GM19455 (cell line): ENCODE measurements at regions not wholly inside any gene's neighbourhood (a gene's known extent, or its start where the extent isn't known, plus 50 kb on each side); places are given as distances from the start of the nearest gene placed in this dataset.

Experiments
- ATAC-seq: cut with Tn5 transposase; IDR thresholded peaks from one replicate; pipeline ENCODE4 v1.9.1; 2021; ENCODE audit not compliant: unreplicated experiment

- peak; percentile 86 for ATAC-seq
Measured at GRCh38 chr11:116276051-116277044, 496.4 kb downstream of the BUD13 start.

- ATAC-seq = no peak
Measured at GRCh38 chr11:116275635-116276034, 497.2 kb downstream of the BUD13 start.

- ATAC-seq = no peak
Measured at GRCh38 chr11:116274521-116274920, 498.3 kb downstream of the BUD13 start.

DNA sequence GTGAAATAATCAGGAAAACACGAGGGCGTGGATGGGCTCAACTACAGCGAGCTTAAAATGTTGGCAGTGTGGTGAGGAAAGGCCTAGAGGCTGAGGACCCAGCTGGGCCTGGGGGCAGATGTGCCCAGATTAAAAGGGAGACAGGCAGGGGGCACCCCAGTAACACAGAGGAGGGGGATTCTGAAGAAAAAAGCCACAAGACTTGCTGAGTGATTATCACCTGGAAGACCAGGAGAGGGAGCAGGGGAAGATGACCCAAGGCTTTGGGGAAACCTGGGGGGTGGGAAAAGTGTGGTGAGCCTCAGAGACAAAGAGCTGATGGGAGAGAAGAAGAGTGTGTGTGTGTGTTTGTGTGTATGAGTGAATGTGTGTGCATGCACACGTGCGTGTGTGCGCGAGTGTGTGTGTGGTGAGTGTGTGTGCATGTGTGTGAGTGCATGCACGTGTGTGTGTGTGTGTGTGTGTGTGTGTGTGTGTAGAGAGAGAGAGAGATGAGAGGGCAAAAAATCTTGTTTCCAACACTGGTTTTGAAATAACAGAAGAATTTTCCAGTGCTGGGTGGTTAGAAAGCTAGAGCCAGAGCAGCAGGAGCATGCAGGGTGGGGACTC lies 500.5 kb downstream of the BUD13 start:
- no peak for ATAC-seq

DNA sequence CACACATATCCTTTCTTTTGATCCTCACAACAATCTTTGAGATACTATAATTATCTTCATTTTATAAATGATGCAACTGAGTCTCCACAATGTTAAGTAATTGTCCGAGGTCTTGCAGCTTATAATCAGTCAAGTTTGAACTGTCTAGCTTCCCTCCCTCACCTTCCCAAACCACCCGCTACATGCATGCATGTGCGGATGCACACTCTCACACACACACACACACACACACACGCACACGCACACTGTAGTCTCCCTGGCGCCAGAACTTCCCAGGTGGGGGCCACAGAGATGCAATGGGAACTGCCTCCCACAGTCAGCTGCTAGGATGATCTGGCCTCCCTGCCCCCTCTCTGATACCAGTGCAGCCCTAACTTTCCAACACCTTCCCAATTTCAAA lies 501.3 kb downstream of the BUD13 start:
- ATAC-seq = no peak

DNA sequence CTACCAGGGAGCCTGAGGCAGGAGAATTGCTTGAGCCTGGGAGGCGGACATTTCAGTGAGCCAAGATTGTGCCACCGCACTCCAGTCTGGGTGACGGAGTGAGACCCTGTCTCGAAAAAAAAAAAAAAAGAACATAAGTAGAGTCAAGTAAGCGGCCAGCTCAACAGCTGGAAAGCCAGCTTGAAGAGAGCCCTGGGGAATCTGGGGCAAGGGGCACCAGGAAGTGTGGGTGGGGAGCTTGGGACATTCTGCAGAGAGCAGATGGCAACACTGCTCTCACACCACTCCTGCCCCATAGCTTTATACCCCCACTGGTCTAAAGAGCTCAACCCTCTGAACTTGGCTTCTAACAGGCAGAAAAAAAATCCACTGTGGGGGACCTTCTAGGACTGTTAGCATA lies 505.6 kb downstream of the BUD13 start:
- ATAC-seq = no peak

DNA sequence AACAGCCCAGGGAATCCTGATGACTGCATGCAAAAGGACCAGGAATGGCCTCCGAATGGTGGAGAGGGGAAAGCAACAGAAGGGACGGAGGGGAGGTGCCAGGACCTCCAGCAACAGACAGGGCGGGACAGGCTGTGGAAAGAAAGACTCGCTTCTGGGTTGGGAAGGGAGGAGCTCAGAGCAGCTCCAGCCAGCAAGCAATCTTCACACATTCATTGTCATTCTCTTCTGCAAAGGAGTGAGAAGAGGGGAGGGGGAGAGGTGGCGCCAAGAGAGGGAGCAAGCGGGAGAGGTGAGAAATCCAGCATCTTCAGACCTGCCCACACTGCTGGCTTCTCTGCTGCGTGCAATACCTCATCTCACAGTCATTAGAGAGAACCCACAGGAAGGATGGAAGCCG lies 509.0 kb downstream of the BUD13 start:
- no peak for ATAC-seq

- no peak for ATAC-seq
Measured at GRCh38 chr11:116263019-116263418, 509.8 kb downstream of the BUD13 start.

DNA sequence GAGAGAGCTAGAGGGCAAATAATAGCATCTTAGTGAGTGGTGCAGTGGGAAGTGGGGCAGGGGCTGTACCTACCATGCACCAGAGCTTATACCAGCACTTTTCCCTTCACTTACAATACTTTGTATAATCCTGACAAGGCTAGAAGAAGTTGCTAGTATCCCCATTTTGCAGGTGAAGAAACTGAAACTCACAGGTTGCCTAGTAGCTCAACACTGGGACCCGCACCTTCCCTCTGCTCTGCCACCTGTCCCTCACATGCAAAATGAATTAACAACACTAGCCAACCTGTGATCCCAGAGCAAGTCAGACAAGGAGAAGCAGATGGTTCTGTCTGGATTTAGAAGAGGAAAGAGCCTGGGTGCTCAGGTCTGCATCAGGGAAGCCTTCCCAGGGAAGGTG lies 510.4 kb downstream of the BUD13 start:
- ATAC-seq = no peak

- ATAC-seq = no peak
Measured at GRCh38 chr11:116261606-116262005, 511.2 kb downstream of the BUD13 start.

- ATAC-seq = no peak
Measured at GRCh38 chr11:116258821-116259220, 514.0 kb downstream of the BUD13 start.

DNA sequence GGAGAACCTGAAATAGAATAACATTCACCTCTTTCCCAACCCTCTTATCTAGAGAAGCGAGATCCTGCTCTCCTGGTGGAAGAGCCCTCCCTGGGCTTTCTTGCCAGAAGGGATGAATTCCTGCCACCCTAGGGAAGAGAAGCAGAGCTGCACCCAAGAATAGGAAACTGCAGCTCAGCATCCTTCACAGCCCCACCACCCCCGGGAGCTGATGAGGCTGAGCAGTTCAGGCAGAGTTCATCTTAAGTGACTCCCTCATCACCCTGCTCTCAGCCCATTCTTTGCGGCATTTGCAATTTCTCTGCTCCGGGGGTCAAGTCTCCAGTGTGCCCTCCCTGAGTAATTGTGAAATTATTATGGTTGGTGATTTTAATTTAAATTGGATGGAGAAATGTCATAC lies 514.9 kb downstream of the BUD13 start:
- ATAC-seq = no peak

DNA sequence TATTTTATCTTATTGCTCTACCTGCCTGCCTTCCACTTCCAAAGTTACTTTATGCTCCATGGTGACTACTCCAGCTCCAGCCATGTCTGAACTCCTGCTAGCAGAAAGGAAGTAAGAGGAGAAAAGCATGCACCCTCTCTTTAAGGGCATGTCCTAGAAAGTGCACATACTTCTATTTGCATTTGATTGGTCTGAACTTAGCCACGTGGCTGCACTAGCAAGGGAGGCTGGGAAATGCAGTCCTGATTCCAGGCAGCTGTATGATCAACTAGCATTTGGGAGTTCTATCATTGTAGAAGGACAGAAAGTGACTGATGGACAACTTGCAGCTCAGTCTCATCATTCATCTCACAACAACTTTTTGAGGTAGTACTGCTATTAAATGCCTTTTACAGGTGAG lies 515.7 kb downstream of the BUD13 start:
- no peak for ATAC-seq

DNA sequence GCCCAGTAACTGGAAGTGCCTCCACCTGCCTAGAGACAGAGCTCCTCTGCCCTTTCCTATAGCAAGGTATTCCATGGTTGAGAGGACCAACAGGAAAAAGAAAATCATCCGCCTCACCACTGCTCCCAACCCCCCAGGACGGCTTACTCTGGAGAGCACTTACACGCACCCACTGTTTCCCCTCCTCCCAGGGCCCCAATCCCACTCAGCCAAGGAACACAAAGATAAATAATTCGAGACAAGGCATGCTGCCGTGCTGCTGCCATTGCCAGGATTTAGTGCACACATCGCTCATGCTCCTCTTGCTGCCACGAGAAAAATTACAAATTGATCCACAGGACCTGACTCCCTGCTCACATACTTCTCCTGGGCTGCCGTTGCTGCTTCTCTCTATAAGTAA lies 516.6 kb downstream of the BUD13 start:
- ATAC-seq = no peak

- ATAC-seq = no peak
Measured at GRCh38 chr11:116255321-116255953, 517.4 kb downstream of the BUD13 start.

DNA sequence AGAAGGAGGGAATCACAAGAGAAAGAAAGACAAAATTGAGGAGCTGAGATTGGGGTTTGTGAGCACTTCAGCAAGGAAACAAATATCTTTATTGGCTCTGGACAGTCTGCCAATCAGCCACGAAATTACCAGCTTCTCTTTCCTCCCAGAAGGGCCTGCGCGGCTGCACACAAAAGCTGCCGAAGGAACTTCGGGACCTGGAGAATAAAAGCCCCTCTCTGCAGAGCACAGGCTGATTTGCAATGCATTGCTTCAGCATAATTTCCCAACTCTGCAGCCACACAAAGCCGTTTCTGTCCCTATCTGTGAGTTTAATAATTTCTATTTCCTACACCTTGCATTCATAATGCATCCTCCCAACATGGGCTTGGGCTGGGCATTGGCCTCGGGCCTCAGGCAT lies 522.6 kb downstream of the BUD13 start:
- ATAC-seq = no peak

- ATAC-seq = no peak
Measured at GRCh38 chr11:116249561-116249960, 523.2 kb downstream of the BUD13 start.

- no peak for ATAC-seq
Measured at GRCh38 chr11:116244889-116245288, 527.9 kb downstream of the BUD13 start.

GRCh38 chr11:116244439-116244838 lies 528.3 kb downstream of the BUD13 start:
- no peak for ATAC-seq

- no peak for ATAC-seq
Measured at GRCh38 chr11:116243991-116244390, 528.8 kb downstream of the BUD13 start.

GRCh38 chr11:116242006-116242405 lies 530.8 kb downstream of the BUD13 start:
- no peak for ATAC-seq

DNA sequence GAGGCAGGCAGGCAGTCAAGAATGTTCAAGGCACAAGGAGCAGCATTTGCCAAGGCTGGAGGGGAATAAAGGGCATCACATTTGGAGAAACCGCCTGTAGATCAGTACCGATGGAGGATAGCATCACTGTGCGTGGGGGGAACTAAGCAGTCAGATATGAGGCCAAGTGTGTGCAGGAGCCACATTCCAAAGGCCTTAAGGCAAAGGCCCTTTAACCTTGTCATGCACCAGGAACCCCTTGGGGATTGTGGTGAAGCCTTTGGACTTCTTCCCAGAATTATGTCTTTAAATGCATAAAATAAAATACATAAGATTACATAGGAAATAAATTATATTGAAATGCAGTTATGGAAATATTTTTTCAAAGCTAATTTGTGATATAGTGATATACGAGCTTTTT lies 532.1 kb downstream of the BUD13 start:
- no peak for ATAC-seq
